ENCODE measurements at regions not wholly inside any gene's neighbourhood (a gene's known extent, or its start where the extent isn't known, plus 50 kb on each side); places are given as distances from the start of the nearest gene placed in this dataset.

- Histone ChIP-seq H3K9me3 (ENCODE audit: low read length) (peaks cover 28% of the 10 kb centered on the region), H4K20me1 (ENCODE audit: insufficient read depth, low read length) (no peaks in the 10 kb centered on the region), H3K9ac (ENCODE audit: insufficient read depth, low read depth, low read length) (no peak overlapping the region), H2AFZ (ENCODE audit: low read length) (no peak overlapping the region), H3K27ac (ENCODE audit: extremely low read length, insufficient read depth, low read length) (no peak overlapping the region), H3K27me3 (ENCODE audit: control insufficient read depth in 1 of 2, insufficient read depth in 2 of 2, low read length in 2 of 2) (0 out of 5 replicates have a peak, but pooled peaks cover 0 to 5% of the 10 kb centered on the region in 2 experiments), H3K79me2 (ENCODE audit: insufficient read depth, low read length) (no peaks in the 10 kb centered on the region), H3K36me3 (replicated peaks in 1 of 2; ENCODE audit: control insufficient read depth in 1 of 2, insufficient read depth in 2 of 2, low read length in 2 of 2) (no peaks in the 10 kb centered on the region), H3K4me3 (replicated peaks in 1 of 3; ENCODE audit: insufficient read depth in 1 of 3, low read depth in 2 of 3, low read length in 3 of 3) (no peak overlapping the region), H3K4me2 (ENCODE audit: low read depth, low read length) (no peak overlapping the region), H3K4me1 (ENCODE audit: insufficient read depth, low read length) (no peaks in the 10 kb centered on the region)
- ATAC-seq = no peak
- no peak for FAIRE-seq
- intact Hi-C loops (cut with micrococcal nuclease; ENCODE audit: unreplicated experiment) (no loop called here), in situ Hi-C loops (cut with HindIII; ENCODE audit: extremely low pct_ligation_motif_present, low pct_unique_long_range_greater_than_20kb) (loop anchor here (25.0 kb wide), 1 partner anchor 876 kb away; no protein-coding TSS in a partner anchor)
- no TSS peak for BruUV-seq (replicated peaks)
- DNase-seq (ENCODE audit: low spot score) = no peak
- ChIA-PET POLR2A (no interaction called here), CTCF (ENCODE audit: low intra/inter-chr PET ratio, low total read pairs) (no interaction called here)
- TF ChIP-seq TBX3 (IDR thresholded peaks at IDR 0.05; ENCODE audit: borderline replicate concordance) (no peak), RARG (CRISPR knock-in tag; IDR thresholded peaks at IDR 0.05; ENCODE audit: low read depth) (no peak), STAT5B (CRISPR knock-in tag; IDR thresholded peaks at IDR 0.05) (no peak), ZFAT (CRISPR knock-in tag; conservative IDR thresholded peaks at IDR 0.05) (no peak), ZNF83 (CRISPR knock-in tag; IDR thresholded peaks at IDR 0.05; ENCODE audit: borderline replicate concordance) (no peak), ZFP36L1 (CRISPR knock-in tag; IDR thresholded peaks at IDR 0.05) (no peak), MLXIP (CRISPR knock-in tag; IDR thresholded peaks at IDR 0.05; ENCODE audit: borderline replicate concordance) (no peak), SKI (IDR thresholded peaks at IDR 0.05; ENCODE audit: partially characterized antibody) (no peak), TP53 (CRISPR knock-in tag; conservative IDR thresholded peaks at IDR 0.05) (no peak), ZNF879 (CRISPR knock-in tag; IDR thresholded peaks at IDR 0.05) (no peak), GZF1 (CRISPR knock-in tag; IDR thresholded peaks at IDR 0.05) (no peak), TEAD3 (CRISPR knock-in tag; optimal IDR thresholded peaks at IDR 0.05; ENCODE audit: borderline replicate concordance) (no peak), HNRNPUL1 (IDR thresholded peaks at IDR 0.05; ENCODE audit: low read depth, low read length) (no peak), ZNF501 (CRISPR knock-in tag; IDR thresholded peaks at IDR 0.05) (no peak), ZNF614 (CRISPR knock-in tag; IDR thresholded peaks at IDR 0.05; ENCODE audit: borderline replicate concordance) (no peak)
- TF ChIP-seq, protein P1, sequence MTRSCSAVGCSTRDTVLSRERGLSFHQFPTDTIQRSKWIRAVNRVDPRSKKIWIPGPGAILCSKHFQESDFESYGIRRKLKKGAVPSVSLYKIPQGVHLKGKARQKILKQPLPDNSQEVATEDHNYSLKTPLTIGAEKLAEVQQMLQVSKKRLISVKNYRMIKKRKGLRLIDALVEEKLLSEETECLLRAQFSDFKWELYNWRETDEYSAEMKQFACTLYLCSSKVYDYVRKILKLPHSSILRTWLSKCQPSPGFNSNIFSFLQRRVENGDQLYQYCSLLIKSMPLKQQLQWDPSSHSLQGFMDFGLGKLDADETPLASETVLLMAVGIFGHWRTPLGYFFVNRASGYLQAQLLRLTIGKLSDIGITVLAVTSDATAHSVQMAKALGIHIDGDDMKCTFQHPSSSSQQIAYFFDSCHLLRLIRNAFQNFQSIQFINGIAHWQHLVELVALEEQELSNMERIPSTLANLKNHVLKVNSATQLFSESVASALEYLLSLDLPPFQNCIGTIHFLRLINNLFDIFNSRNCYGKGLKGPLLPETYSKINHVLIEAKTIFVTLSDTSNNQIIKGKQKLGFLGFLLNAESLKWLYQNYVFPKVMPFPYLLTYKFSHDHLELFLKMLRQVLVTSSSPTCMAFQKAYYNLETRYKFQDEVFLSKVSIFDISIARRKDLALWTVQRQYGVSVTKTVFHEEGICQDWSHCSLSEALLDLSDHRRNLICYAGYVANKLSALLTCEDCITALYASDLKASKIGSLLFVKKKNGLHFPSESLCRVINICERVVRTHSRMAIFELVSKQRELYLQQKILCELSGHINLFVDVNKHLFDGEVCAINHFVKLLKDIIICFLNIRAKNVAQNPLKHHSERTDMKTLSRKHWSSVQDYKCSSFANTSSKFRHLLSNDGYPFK (CRISPR knock-in tag; IDR thresholded peaks at IDR 0.05; ENCODE audit: borderline replicate concordance) = no peak
- 47% methylated on average over 19 of the region's 19 CpGs for WGBS (ENCODE audit: low lambda C conversion rate)
These were observed 56.9 kb upstream of the EDEM3 start for GRCh38 chr1:184811439-184812111.
